Osteocyte (in vitro differentiated cells): ENCODE measurements at regions not wholly inside any gene's neighbourhood (a gene's known extent, or its start where the extent isn't known, plus 50 kb on each side); places are given as distances from the start of the nearest gene placed in this dataset.
"Not testable (repeated sequence)": the region's sequence is repeated elsewhere in the genome, so short reads cannot be mapped to it uniquely, and the experiment has no call there.

Experiments
- DNase-seq: peaks from one replicate; pipeline ENCODE4 v3.0.0; 2021; ENCODE audit warnings: mixed read lengths; ENCODE audit not compliant: unreplicated experiment; ENCODE audit errors: extremely low spot score
- H3K27ac Mint-ChIP-seq: one replicate; pipeline ENCODE4 v1.8.0; 2021; ENCODE audit warnings: mild to moderate bottlenecking, mixed read lengths; ENCODE audit not compliant: unreplicated experiment
- H3K27me3 Mint-ChIP-seq: one replicate; pipeline ENCODE4 v1.8.0; 2021; ENCODE audit warnings: mixed read lengths; ENCODE audit not compliant: unreplicated experiment
- H3K36me3 Mint-ChIP-seq: one replicate; pipeline ENCODE4 v1.8.0; 2021; ENCODE audit warnings: mixed read lengths; ENCODE audit not compliant: unreplicated experiment
- H3K4me1 Mint-ChIP-seq: one replicate; pipeline ENCODE4 v1.8.0; 2021; ENCODE audit warnings: mixed read lengths; ENCODE audit not compliant: unreplicated experiment
- H3K4me3 Mint-ChIP-seq: one replicate; pipeline ENCODE4 v1.8.0; 2021; ENCODE audit warnings: mild to moderate bottlenecking, moderate library complexity, mixed read lengths; ENCODE audit not compliant: unreplicated experiment
- H3K9me3 Mint-ChIP-seq: one replicate; pipeline ENCODE4 v1.8.0; 2021; ENCODE audit warnings: mixed read lengths; ENCODE audit not compliant: unreplicated experiment
- CTCF ChIP-seq: fragments of 200-600 bp; sonication (generic); IDR thresholded peaks from 2 replicates; pipeline ENCODE4 v1.5.0; 2021; ENCODE audit warnings: antibody characterized with exemption, mild to moderate bottlenecking, moderate library complexity

GRCh38 chr10:106033065-106033464 is 1131.4 kb downstream of the SORCS1 start:
- H3K4me3 Mint-ChIP-seq: no peak overlapping the region
- no peaks in the 10 kb centered on the region for H3K36me3 Mint-ChIP-seq
- H3K27me3 Mint-ChIP-seq: no peaks in the 10 kb centered on the region
- H3K4me1 Mint-ChIP-seq: no peaks in the 10 kb centered on the region
- DNase-seq: no peak
- peaks cover 14% of the 10 kb centered on the region for H3K9me3 Mint-ChIP-seq
- no peak overlapping the region for H3K27ac Mint-ChIP-seq
- TF ChIP-seq CTCF: no peak

GRCh38 chr10:106032450-106033002 is 1132.0 kb downstream of the SORCS1 start:
- no peaks in the 10 kb centered on the region for H3K27me3 Mint-ChIP-seq
- H3K27ac Mint-ChIP-seq: no peak overlapping the region
- no peaks in the 10 kb centered on the region for H3K4me1 Mint-ChIP-seq
- H3K9me3 Mint-ChIP-seq: peaks cover 14% of the 10 kb centered on the region
- no peak overlapping the region for H3K4me3 Mint-ChIP-seq
- H3K36me3 Mint-ChIP-seq: no peaks in the 10 kb centered on the region
- no peak for TF ChIP-seq CTCF
- DNase-seq: no peak

GRCh38 chr10:106027240-106027639 is 1137.3 kb downstream of the SORCS1 start:
- TF ChIP-seq CTCF: no peak
- no peak overlapping the region for H3K4me3 Mint-ChIP-seq
- H3K36me3 Mint-ChIP-seq: no peaks in the 10 kb centered on the region
- no peaks in the 10 kb centered on the region for H3K27me3 Mint-ChIP-seq
- H3K4me1 Mint-ChIP-seq: no peaks in the 10 kb centered on the region
- H3K27ac Mint-ChIP-seq: no peak overlapping the region
- H3K9me3 Mint-ChIP-seq: peaks cover 10% of the 10 kb centered on the region
- DNase-seq: no peak

- DNase-seq: no peak
- no peak overlapping the region for H3K27ac Mint-ChIP-seq
- TF ChIP-seq CTCF: no peak
- H3K27me3 Mint-ChIP-seq: no peaks in the 10 kb centered on the region
- H3K4me1 Mint-ChIP-seq: no peaks in the 10 kb centered on the region
- H3K4me3 Mint-ChIP-seq: no peak overlapping the region
- H3K36me3 Mint-ChIP-seq: no peaks in the 10 kb centered on the region
- peaks cover 10% of the 10 kb centered on the region for H3K9me3 Mint-ChIP-seq
Measured at GRCh38 chr10:106025208-106025811, 1139.2 kb downstream of the SORCS1 start.

GRCh38 chr10:106023329-106023728 is 1141.2 kb downstream of the SORCS1 start:
- H3K9me3 Mint-ChIP-seq: peaks cover 7% of the 10 kb centered on the region
- no peak for DNase-seq
- no peaks in the 10 kb centered on the region for H3K36me3 Mint-ChIP-seq
- no peaks in the 10 kb centered on the region for H3K4me1 Mint-ChIP-seq
- H3K4me3 Mint-ChIP-seq: no peak overlapping the region
- TF ChIP-seq CTCF: no peak
- H3K27ac Mint-ChIP-seq: no peak overlapping the region
- H3K27me3 Mint-ChIP-seq: no peaks in the 10 kb centered on the region

GRCh38 chr10:106019559-106019958 is 1144.9 kb downstream of the SORCS1 start:
- not testable (repeated sequence) for H3K27ac Mint-ChIP-seq, H3K4me3 Mint-ChIP-seq

GRCh38 chr10:106015369-106016199 is 1148.9 kb downstream of the SORCS1 start:
- H3K9me3 Mint-ChIP-seq: peaks cover 16% of the 10 kb centered on the region
- H3K27me3 Mint-ChIP-seq, H3K4me3 Mint-ChIP-seq, DNase-seq, H3K36me3 Mint-ChIP-seq, H3K4me1 Mint-ChIP-seq, H3K27ac Mint-ChIP-seq: not testable (repeated sequence)

More at GRCh38 chr10:106019559-106019958, 1144.9 kb downstream of the SORCS1 start:
- DNase-seq, H3K36me3 Mint-ChIP-seq, H3K4me1 Mint-ChIP-seq, H3K27me3 Mint-ChIP-seq: not testable (repeated sequence)
- H3K9me3 Mint-ChIP-seq: peaks cover 12% of the 10 kb centered on the region
